Activated CD4-positive, alpha-beta T cell treated with anti-CD3 and anti-CD28 coated beads, Interleukin-2, amount 10 ng/mL, durations not matched to agents 24 days and 14 days (primary cell): ENCODE measurements at regions not wholly inside any gene's neighbourhood (a gene's known extent, or its start where the extent isn't known, plus 50 kb on each side); places are given as distances from the start of the nearest gene placed in this dataset.
"Not testable (repeated sequence)": the region's sequence is repeated elsewhere in the genome, so short reads cannot be mapped to it uniquely, and the experiment has no call there.

Source experiments
- DNase-seq: peaks from one replicate; pipeline ENCODE4 v3.0.0; 2022
- H3K27ac Mint-ChIP-seq: one replicate; pipeline ENCODE4 v1.8.0; 2022; ENCODE audit warnings: mild to moderate bottlenecking, mixed read lengths
- H3K27me3 Mint-ChIP-seq: one replicate; pipeline ENCODE4 v1.8.0; 2022; ENCODE audit warnings: mixed read lengths
- H3K36me3 Mint-ChIP-seq: one replicate; pipeline ENCODE4 v1.8.0; 2022; ENCODE audit warnings: low read depth, mild to moderate bottlenecking, mixed read lengths
- H3K4me1 Mint-ChIP-seq: one replicate; pipeline ENCODE4 v1.8.0; 2021; ENCODE audit warnings: mixed read lengths
- H3K4me3 Mint-ChIP-seq: one replicate; pipeline ENCODE4 v1.8.0; 2022; ENCODE audit warnings: mild to moderate bottlenecking, moderate library complexity, mixed read lengths
- H3K9me3 Mint-ChIP-seq: one replicate; pipeline ENCODE4 v1.8.0; 2021; ENCODE audit warnings: mixed read lengths
- intact Hi-C: fragments of 100-400 bp; cut with micrococcal nuclease; formaldehyde crosslinking; loops from one replicate; pipeline ENCODE4 v1.15.1; 2023

DNA sequence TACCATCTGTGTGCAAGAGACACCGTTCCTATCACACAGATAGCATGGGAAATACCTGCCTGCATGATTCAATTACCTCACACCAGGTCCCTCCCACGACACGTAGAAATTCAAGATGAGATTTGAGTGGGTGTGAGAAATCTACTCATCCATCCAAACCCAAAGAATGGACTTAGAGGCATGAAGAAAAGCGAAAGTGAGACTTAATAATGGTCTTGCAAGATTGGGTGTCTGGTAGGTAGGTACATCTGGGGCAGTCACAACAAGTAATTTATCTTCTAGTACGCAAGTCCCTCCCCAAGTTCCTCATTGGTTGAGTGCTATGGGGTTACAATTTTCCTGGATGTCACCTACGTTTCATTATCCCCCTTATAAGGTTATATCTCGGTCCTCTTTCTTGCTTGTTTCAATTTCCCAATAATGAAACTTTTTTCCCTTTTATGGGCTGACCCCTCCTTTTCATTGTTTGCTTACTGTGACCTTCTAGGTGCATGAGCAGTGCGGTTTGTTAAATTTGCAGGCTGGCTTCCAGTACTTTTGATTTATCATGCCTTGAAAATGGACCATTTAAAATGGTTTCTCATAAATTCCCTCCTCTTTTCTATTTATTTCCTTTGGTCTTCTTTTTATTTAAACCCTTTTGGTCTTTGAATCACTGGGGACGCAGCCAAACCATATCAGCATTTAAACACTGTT, 63.1 kb upstream of the ZNF658 start:
- H3K9me3 Mint-ChIP-seq, H3K27ac Mint-ChIP-seq, DNase-seq, H3K4me1 Mint-ChIP-seq, H3K36me3 Mint-ChIP-seq, intact Hi-C loops, H3K4me3 Mint-ChIP-seq, H3K27me3 Mint-ChIP-seq: not testable (repeated sequence)
